ENCODE measurements at regions not wholly inside any gene's neighbourhood (a gene's known extent, or its start where the extent isn't known, plus 50 kb on each side); places are given as distances from the start of the nearest gene placed in this dataset.

GRCh38 chrX:7596822-7597221, 246.1 kb upstream of the VCX start:
- TF ChIP-seq CTCF (IDR thresholded peaks at IDR 0.05; ENCODE audit: insufficient read depth, low read length, poor library complexity, severe bottlenecking) = no peak
- no peak for TF ChIP-seq EZH2phosphoT487 (conservative IDR thresholded peaks at IDR 0.05; ENCODE audit: low read length)

Data from SU-DHL-6 (cell line).